NB4 (cell line): ENCODE measurements at regions not wholly inside any gene's neighbourhood (a gene's known extent, or its start where the extent isn't known, plus 50 kb on each side); places are given as distances from the start of the nearest gene placed in this dataset.

Experiments used
- DNase-seq: peaks from one replicate; pipeline ENCODE4 v3.0.0; 2010; ENCODE audit warnings: low read depth
- H3K4me3 ChIP-seq: one replicate; pipeline ENCODE4 v1.5.1; 2011; ENCODE audit warnings: mild to moderate bottlenecking, low read depth, low read length, moderate library complexity
- MYC ChIP-seq: IDR thresholded peaks from 2 replicates; pipeline ENCODE4 v1.6.1; 2011; ENCODE audit warnings: low read depth, low read length
- POLR2A ChIP-seq: IDR thresholded peaks from 2 replicates; pipeline ENCODE4 v1.6.1; 2011; ENCODE audit warnings: mild to moderate bottlenecking; ENCODE audit not compliant: insufficient read length; ENCODE audit errors: extremely low read depth
- TF ChIP-seq, protein P1 (sequence below): IDR thresholded peaks from 2 replicates; pipeline ENCODE4 v1.6.1; 2011; ENCODE audit warnings: low read depth, low read length
- TF ChIP-seq, protein P2 (sequence below): IDR thresholded peaks from one replicate; pipeline ENCODE4 v1.5.1; 2012; ENCODE audit warnings: low read depth, low read length

DNA sequence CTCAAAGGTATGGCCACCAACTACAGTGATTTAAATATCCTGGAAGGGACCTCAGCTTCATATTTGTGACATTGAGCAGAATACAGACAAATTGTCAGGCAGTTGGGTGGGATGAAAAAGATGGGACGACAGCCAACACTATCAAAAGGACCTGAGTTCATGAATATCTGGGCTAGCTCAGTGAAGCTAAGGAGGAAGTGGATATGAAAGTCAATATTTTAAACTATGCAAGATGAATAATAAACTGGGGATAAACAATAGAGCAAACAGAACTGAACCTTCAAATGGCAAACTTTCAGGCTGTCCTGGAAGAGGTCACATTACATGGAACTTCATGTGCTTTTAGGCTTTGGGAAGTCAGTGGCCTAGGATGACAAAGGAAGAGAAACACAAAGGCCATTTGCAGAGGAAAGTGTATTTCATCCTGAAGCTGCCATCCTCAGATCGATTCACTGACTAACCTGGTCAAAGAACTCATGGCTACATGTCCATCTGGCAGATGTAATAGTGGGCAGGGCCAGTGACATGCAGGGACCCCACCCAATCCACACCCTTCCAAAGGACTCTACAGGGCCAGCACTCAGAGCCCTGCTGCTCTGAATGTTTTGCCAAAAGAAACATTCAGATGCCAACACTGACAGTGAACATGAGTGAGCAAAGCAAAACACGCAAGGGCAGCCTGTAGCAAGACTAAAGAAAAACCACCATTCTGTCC, 175.7 kb downstream of the ETAA1 start:
- TF ChIP-seq POLR2A (no peak), MYC (no peak)
- TF ChIP-seq, protein P1, sequence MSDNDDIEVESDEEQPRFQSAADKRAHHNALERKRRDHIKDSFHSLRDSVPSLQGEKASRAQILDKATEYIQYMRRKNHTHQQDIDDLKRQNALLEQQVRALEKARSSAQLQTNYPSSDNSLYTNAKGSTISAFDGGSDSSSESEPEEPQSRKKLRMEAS: no peak
- TF ChIP-seq, protein P2, sequence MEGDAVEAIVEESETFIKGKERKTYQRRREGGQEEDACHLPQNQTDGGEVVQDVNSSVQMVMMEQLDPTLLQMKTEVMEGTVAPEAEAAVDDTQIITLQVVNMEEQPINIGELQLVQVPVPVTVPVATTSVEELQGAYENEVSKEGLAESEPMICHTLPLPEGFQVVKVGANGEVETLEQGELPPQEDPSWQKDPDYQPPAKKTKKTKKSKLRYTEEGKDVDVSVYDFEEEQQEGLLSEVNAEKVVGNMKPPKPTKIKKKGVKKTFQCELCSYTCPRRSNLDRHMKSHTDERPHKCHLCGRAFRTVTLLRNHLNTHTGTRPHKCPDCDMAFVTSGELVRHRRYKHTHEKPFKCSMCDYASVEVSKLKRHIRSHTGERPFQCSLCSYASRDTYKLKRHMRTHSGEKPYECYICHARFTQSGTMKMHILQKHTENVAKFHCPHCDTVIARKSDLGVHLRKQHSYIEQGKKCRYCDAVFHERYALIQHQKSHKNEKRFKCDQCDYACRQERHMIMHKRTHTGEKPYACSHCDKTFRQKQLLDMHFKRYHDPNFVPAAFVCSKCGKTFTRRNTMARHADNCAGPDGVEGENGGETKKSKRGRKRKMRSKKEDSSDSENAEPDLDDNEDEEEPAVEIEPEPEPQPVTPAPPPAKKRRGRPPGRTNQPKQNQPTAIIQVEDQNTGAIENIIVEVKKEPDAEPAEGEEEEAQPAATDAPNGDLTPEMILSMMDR: no peak
- DNase-seq: no peak
- H3K4me3 ChIP-seq: no peak overlapping the region

DNA sequence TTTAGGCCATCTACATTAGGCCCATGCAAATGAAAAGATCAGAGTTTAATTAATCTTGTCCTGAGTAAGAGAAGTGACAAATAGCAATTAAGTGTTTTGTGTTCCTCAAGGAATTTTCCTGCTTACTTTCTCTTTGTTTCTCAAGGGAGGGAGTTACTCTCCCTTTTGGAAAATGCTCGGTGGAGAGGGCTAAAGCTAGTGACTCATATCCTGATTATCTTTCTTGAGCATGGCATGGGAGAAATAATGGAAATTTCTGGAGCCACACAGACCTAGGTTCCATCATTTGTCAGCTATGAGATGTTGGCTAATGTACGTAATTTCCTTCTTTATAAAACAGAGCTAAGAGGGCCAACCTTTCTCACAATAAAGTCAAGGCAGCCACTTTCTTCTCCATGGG, 177.1 kb downstream of the ETAA1 start:
- TF ChIP-seq, protein P2: no peak
- TF ChIP-seq, protein P1: no peak
- TF ChIP-seq POLR2A: no peak
- TF ChIP-seq MYC: no peak
- H3K4me3 ChIP-seq: no peak overlapping the region
- no peak for DNase-seq

DNA sequence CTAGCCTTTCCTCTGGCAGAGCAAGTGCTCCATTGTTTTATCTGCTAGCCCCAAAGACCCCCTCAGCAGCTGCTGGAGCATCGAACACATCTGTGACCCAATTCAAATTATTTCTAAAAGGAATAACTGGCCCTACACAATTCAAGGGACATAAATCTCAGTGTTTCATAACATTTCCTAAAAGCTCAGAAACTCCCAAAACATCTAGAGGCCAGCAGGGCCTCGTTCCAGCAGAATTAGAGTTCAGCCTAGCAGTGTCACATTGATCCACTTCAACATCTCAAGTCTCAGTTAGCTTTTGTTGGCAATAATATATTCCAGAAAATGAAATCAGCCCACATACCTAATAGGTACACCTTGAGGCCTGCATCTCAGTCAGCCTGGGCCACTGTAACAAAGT, 179.1 kb downstream of the ETAA1 start:
- no peak overlapping the region for H3K4me3 ChIP-seq
- no peak for DNase-seq
- TF ChIP-seq MYC (no peak), POLR2A (no peak)
- TF ChIP-seq, protein P1: no peak
- TF ChIP-seq, protein P2: no peak

DNA sequence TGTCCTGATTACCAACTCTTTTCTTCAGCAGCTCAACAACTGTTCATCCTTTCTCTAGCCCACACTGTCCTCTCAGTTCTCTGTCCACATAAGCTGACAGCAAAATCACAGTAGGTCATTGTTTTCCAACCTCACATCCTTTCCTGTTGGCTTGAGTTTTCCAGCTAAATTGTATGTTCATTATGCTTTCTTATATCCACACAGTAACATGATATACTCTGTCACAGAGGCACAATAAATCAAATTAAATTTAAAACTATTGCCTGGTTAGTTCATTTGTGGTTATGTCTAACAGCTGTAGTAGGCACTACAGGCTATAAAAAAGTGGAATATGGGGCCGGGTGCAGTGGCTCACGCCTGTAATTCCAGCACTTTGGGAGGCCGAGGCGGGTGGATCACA, 179.9 kb downstream of the ETAA1 start:
- DNase-seq: no peak
- H3K4me3 ChIP-seq: no peak overlapping the region
- TF ChIP-seq POLR2A (no peak), MYC (no peak)
- TF ChIP-seq, protein P1: no peak
- TF ChIP-seq, protein P2: no peak

DNA sequence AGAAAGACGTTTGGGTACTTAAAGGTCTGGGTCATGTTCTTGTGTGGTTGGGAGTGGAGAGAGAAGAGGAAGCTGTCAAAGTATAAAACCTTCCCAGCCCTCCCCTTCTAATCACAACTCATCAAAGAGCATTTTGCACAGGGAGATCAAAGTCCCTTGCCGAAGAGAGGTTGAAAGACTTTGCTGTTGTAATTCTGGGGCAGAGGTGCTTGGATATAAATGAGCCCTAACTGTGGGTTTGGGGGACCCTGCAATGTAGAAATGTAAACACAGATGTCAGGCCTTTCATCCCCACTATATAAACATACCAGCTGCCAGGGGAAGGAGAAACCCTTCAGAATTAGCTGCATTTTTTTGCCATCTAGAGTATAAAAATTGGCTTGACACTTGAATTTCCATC, 182.1 kb downstream of the ETAA1 start:
- no peak overlapping the region for H3K4me3 ChIP-seq
- DNase-seq: no peak
- no peak for TF ChIP-seq MYC
- TF ChIP-seq, protein P1: no peak
- TF ChIP-seq, protein P2: no peak
- TF ChIP-seq POLR2A: no peak
